ENCODE measurements at regions not wholly inside any gene's neighbourhood (a gene's known extent, or its start where the extent isn't known, plus 50 kb on each side); places are given as distances from the start of the nearest gene placed in this dataset.

- no peak for TF ChIP-seq ZNF326 (CRISPR knock-in tag; IDR thresholded peaks at IDR 0.05; ENCODE audit: borderline replicate concordance)
- TF ChIP-seq ZNF224 (CRISPR knock-in tag; IDR thresholded peaks at IDR 0.05), result no peak; the same call in 1 of the 2 replicates
- no peak for TF ChIP-seq ZBTB34 (CRISPR knock-in tag; IDR thresholded peaks at IDR 0.05)
- TF ChIP-seq HMGXB4 (CRISPR knock-in tag; IDR thresholded peaks at IDR 0.05; ENCODE audit: borderline replicate concordance in 1 of 2, low read depth in 1 of 2), result no peak
- TF ChIP-seq GPBP1L1 (CRISPR knock-in tag; IDR thresholded peaks at IDR 0.05), result no peak
- TF ChIP-seq BHLHE40 (IDR thresholded peaks at IDR 0.05; ENCODE audit: low read length), result peak; percentile 89
- TF ChIP-seq NKX3-1 (CRISPR knock-in tag; IDR thresholded peaks at IDR 0.05), result no peak
- no peak for TF ChIP-seq PHF8 (CRISPR knock-in tag; IDR thresholded peaks at IDR 0.05)
- TF ChIP-seq FOSL2 (CRISPR knock-in tag; IDR thresholded peaks at IDR 0.05), result peak; percentile 93
- TF ChIP-seq HMG20A (CRISPR knock-in tag; IDR thresholded peaks at IDR 0.05; ENCODE audit: borderline replicate concordance), result peak; percentile 71; the same call in 1 of the 2 replicates
- TF ChIP-seq MZF1 (CRISPR knock-in tag; IDR thresholded peaks at IDR 0.05; ENCODE audit: borderline replicate concordance), result no peak
- TF ChIP-seq ZNF713 (CRISPR knock-in tag; IDR thresholded peaks at IDR 0.05), result no peak
- no peak for TF ChIP-seq REL (CRISPR knock-in tag; conservative IDR thresholded peaks at IDR 0.05)
- no peak for TF ChIP-seq STAT6 (CRISPR knock-in tag; IDR thresholded peaks at IDR 0.05; ENCODE audit: borderline replicate concordance)
- peak; percentile 57; the same call in 1 of the 2 replicates for TF ChIP-seq LCORL (IDR thresholded peaks at IDR 0.05)
- TF ChIP-seq LCORL (CRISPR knock-in tag; IDR thresholded peaks at IDR 0.05), result no peak
- TF ChIP-seq ZNF264 (CRISPR knock-in tag; IDR thresholded peaks at IDR 0.05), result no peak
- TF ChIP-seq TSC22D2 (CRISPR knock-in tag; IDR thresholded peaks at IDR 0.05; ENCODE audit: borderline replicate concordance), result 0 out of 2 replicates have a peak, but pooled peaks have one; percentile 50
- no peak for TF ChIP-seq REXO4 (CRISPR knock-in tag; IDR thresholded peaks at IDR 0.05; ENCODE audit: borderline replicate concordance)
- TF ChIP-seq IRF2 (CRISPR knock-in tag; IDR thresholded peaks at IDR 0.05), result no peak
- TF ChIP-seq ATF7-NPFF (CRISPR knock-in tag; IDR thresholded peaks at IDR 0.05; ENCODE audit: low read depth), result no peak
- TF ChIP-seq KDM3A (CRISPR knock-in tag; IDR thresholded peaks at IDR 0.05; ENCODE audit: low read depth), result peak; percentile 31; the same call in 1 of the 2 replicates
- TF ChIP-seq FOXM1 (CRISPR knock-in tag; IDR thresholded peaks at IDR 0.05), result no peak
- TF ChIP-seq ZNF773 (CRISPR knock-in tag; IDR thresholded peaks at IDR 0.05; ENCODE audit: borderline replicate concordance), result no peak
- TF ChIP-seq ASH2L (IDR thresholded peaks at IDR 0.05; ENCODE audit: insufficient read length, low read depth, low read length), result no peak
Measured at GRCh38 chr6:47362857-47363461, 53.3 kb upstream of the TNFRSF21 start (continued).

Data from HepG2 (cell line).